Adrenal gland (tissue), 9 donors: ENCODE measurements at regions not wholly inside any gene's neighbourhood (a gene's known extent, or its start where the extent isn't known, plus 50 kb on each side); places are given as distances from the start of the nearest gene placed in this dataset.

Source experiments
- DNase-seq, 7 donors: peaks; one replicate each; pipeline ENCODE4 v3.0.0-alpha.2; 2019 to 2020
- H3K27ac ChIP-seq, 5 donors: fragments of 200-600 bp; sonication (generic) in 4 of 5; 1 replicate in 3 of 5; 2 replicates in 2 of 5; pipeline versions ENCODE4 v1.5.1 to v1.8.0; 2016 to 2020; ENCODE audit warnings: mild to moderate bottlenecking in 1 of 5
- H3K27me3 ChIP-seq: fragments of 200-600 bp; 2 replicates; pipeline ENCODE4 v1.8.0; 2021
- H3K36me3 ChIP-seq, 2 donors: fragments of 200-600 bp; replicated peaks in 1 of 2; 1 replicate in 1 of 2; 2 replicates in 1 of 2; pipeline versions ENCODE4 v1.5.1 to v1.8.0; 2018 to 2022
- H3K4me1 ChIP-seq, 2 donors: fragments of 200-600 bp; replicated peaks in 1 of 2; 1 replicate in 1 of 2; 2 replicates in 1 of 2; pipeline versions ENCODE4 v1.5.1 to v1.8.0; 2018 to 2021
- H3K4me3 ChIP-seq, 4 donors: fragments of 200-600 bp; sonication (generic) in 3 of 4; one replicate each; pipeline ENCODE4 v1.5.1; 2016 to 2018
- H3K9me3 ChIP-seq, 3 donors: fragments of 200-600 bp; sonication (generic) in 1 of 3; replicated peaks in 1 of 3; 1 replicate in 2 of 3; 2 replicates in 1 of 3; pipeline versions ENCODE4 v1.5.1 to v1.8.0; 2016 to 2021
- CTCF ChIP-seq, 6 experiments: fragments of 450-650 bp in 4 of 6; fragments of 200-600 bp in 2 of 6; sonication (generic) in 1 of 6; IDR thresholded peaks; 1 replicate in 5 of 6; 2 replicates in 1 of 6; pipeline versions ENCODE4 v1.5.1 to v1.8.0; 2016 to 2021; ENCODE audit warnings: antibody characterized with exemption in 6 of 6, mild to moderate bottlenecking in 2 of 6, moderate library complexity in 1 of 6
- POLR2A ChIP-seq, 2 donors: fragments of 450-650 bp; IDR thresholded peaks; one replicate each; pipeline ENCODE4 v1.6.1; 2017; ENCODE audit warnings: antibody characterized with exemption in 2 of 2, mild to moderate bottlenecking in 2 of 2, moderate library complexity in 1 of 2
- WGBS, 4 donors: extraction: QIAGEN DNeasy Blood & Tissue Kit in 2 of 4; methylation state at CpG; one replicate each; pipeline versions ENCODE4 v1.1.5 to v1.1.7; 2013 to 2017; 5-methylcytosine and 5-hydroxymethylcytosine counted together
- intact Hi-C, 2 donors: fragments of 100-400 bp; cut with DNase I; formaldehyde crosslinking; loops; one replicate each; pipeline versions ENCODE4 v1.14.1 to v1.15.0; 2022 to 2023
- donor health status: healthy with polysubstance abuse.
- donor health status: Bipolar disorder and iron deficiency.
- donor health status: DM: yes; HTN: yes; CAD: no.
- donor health status: DM: no; HTN: no; CAD: no.
- donor health status: DM: no; HTN: no; CAD: no.

GRCh38 chr1:221459558-221459957 lies 282.3 kb downstream of the DUSP10 start:
- DNase-seq = no peak
- WGBS, 4 donors = 34 to 50% (median 40%) methylated on average over 1 of the region's 1 CpG
- Histone ChIP-seq H3K9me3 (no peaks in the 10 kb centered on the region), H3K36me3 (no peaks in the 10 kb centered on the region), H3K27me3 (no peaks in the 10 kb centered on the region), H3K4me3 (no peak overlapping the region), H3K27ac (no peak overlapping the region), H3K4me1 (no peaks in the 10 kb centered on the region)
- intact Hi-C loops = no loop called here
- TF ChIP-seq POLR2A (IDR thresholded peaks at IDR 0.05) (no peak), CTCF (IDR thresholded peaks at IDR 0.05) (no peak)

DNA sequence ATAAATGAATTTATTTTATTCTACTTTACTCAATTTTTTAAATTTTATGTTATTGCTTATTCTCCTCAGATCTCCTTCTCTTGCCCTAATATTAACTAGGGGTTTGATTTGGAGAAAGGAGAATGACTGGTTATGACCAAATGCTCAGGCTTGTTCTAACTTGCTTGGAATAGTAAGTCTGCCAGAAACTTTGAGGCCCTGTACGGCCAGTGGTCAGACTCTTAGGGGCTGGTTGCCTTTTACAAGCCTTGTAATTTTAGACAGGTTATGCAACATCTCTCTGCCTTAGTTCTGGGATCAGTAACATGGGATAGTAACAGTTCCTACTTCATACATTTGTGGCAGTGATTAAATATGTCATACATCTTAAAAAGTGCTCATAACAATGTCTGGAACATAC lies 279.5 kb downstream of the DUSP10 start:
- Histone ChIP-seq H3K27ac (no peak overlapping the region), H3K4me3 (no peak overlapping the region), H3K9me3 (peaks cover 0 to 4% (median 0%) of the 10 kb centered on the region in 3 donors), H3K4me1 (no peaks in the 10 kb centered on the region), H3K27me3 (no peaks in the 10 kb centered on the region), H3K36me3 (no peaks in the 10 kb centered on the region)
- no peak for DNase-seq
- no peak for TF ChIP-seq CTCF (IDR thresholded peaks at IDR 0.05)
- TF ChIP-seq POLR2A (IDR thresholded peaks at IDR 0.05) = no peak
- WGBS, 4 donors = 60 to 87% (median 80%) methylated on average over 1 of the region's 1 CpG
- intact Hi-C loops = no loop called here

DNA sequence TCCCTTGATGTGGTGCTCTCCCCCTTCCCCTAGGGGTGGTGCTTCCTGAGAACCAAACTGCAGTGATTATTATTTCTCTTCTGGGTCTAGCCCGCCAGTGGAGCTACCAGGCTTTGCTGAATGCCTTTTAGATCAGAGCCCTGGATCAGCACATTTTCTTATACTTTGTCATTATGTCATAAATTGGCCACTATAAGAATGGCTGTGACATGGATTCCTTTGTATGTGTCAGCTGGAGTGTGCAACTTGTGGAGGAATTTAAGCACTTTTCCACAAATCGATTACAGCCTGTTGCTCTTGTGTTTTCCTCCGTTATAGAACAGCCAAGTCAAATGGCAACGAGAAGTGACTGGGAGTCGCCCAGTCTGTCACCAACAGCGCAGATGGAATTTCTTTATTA lies 273.3 kb downstream of the DUSP10 start:
- H3K4me1 ChIP-seq = no peaks in the 10 kb centered on the region
- 82 to 89% (median 85%) methylated on average over 6 of the region's 6 CpGs for WGBS, 4 donors
- H3K27me3 ChIP-seq = peaks cover 5% of the 10 kb centered on the region
- no peaks in the 10 kb centered on the region for H3K36me3 ChIP-seq
- H3K9me3 ChIP-seq = peaks cover 0 to 4% (median 3%) of the 10 kb centered on the region in 3 donors
- no peak for TF ChIP-seq CTCF (IDR thresholded peaks at IDR 0.05)
- TF ChIP-seq POLR2A (IDR thresholded peaks at IDR 0.05) = no peak
- H3K4me3 ChIP-seq = no peak overlapping the region
- intact Hi-C loops = no loop called here
- no peak overlapping the region for H3K27ac ChIP-seq
- no peak for DNase-seq

GRCh38 chr1:221469476-221469875 lies 272.4 kb downstream of the DUSP10 start:
- Histone ChIP-seq H3K27ac (no peak overlapping the region), H3K36me3 (no peaks in the 10 kb centered on the region), H3K4me3 (no peak overlapping the region), H3K4me1 (no peaks in the 10 kb centered on the region), H3K9me3 (peaks cover 0 to 4% (median 3%) of the 10 kb centered on the region in 3 donors), H3K27me3 (peaks cover 5% of the 10 kb centered on the region)
- TF ChIP-seq POLR2A (IDR thresholded peaks at IDR 0.05) = no peak
- TF ChIP-seq CTCF (IDR thresholded peaks at IDR 0.05) = no peak
- WGBS, 4 donors = 43 to 62% (median 52%) methylated on average over 3 of the region's 3 CpGs
- DNase-seq = no peak
- intact Hi-C loops = no loop called here
